Cardiac muscle cell (in vitro differentiated cells and primary cell): ENCODE measurements at regions not wholly inside any gene's neighbourhood (a gene's known extent, or its start where the extent isn't known, plus 50 kb on each side); places are given as distances from the start of the nearest gene placed in this dataset.

Experiments used
- DNase-seq, 2 donors: peaks; one replicate each; pipeline versions ENCODE4 v3.0.0 to v3.0.0-alpha.2; 2010 to 2017; ENCODE audit warnings: low read depth in 1 of 2, low spot score in 1 of 2
- H3K27ac ChIP-seq: fragments of 200-600 bp; sonication (generic); 2 replicates; pipeline ENCODE4 v1.5.1; 2016
- H3K27me3 ChIP-seq: fragments of 200-600 bp; sonication (generic); 2 replicates; pipeline ENCODE4 v1.6.0; 2016; ENCODE audit warnings: control low read depth
- H3K36me3 ChIP-seq: fragments of 200-600 bp; sonication (generic); 2 replicates; pipeline ENCODE4 v1.5.1; 2016; ENCODE audit warnings: control low read depth
- H3K4me1 ChIP-seq: fragments of 200-600 bp; sonication (generic); 2 replicates; pipeline ENCODE4 v1.8.1; 2017; ENCODE audit warnings: low read depth, mild to moderate bottlenecking, mixed run types
- H3K4me3 ChIP-seq: fragments of 200-600 bp; sonication (generic); 2 replicates; pipeline ENCODE4 v1.5.1; 2016; ENCODE audit warnings: mild to moderate bottlenecking
- H3K9me3 ChIP-seq: fragments of 200-600 bp; sonication (generic); 2 replicates; pipeline ENCODE4 v1.5.1; 2017; ENCODE audit warnings: low read depth, mild to moderate bottlenecking, control low read depth
- CTCF ChIP-seq: IDR thresholded peaks from 2 replicates; pipeline ENCODE4 v1.5.1; 2012; ENCODE audit warnings: low read depth, mild to moderate bottlenecking, low read length

GRCh38 chr2:14861181-14861580 lies 228.7 kb downstream of the LRATD1 start:
- Histone ChIP-seq H3K4me1 (no peaks in the 10 kb centered on the region), H3K27me3 (no peaks in the 10 kb centered on the region), H3K9me3 (no peaks in the 10 kb centered on the region), H3K4me3 (no peak overlapping the region), H3K36me3 (no peaks in the 10 kb centered on the region), H3K27ac (no peak overlapping the region)
- no peak for DNase-seq
- no peak for TF ChIP-seq CTCF

- H3K4me3 ChIP-seq = no peak overlapping the region
- no peaks in the 10 kb centered on the region for H3K36me3 ChIP-seq
- no peak overlapping the region for H3K27ac ChIP-seq
- no peaks in the 10 kb centered on the region for H3K27me3 ChIP-seq
- no peak for TF ChIP-seq CTCF
- no peaks in the 10 kb centered on the region for H3K4me1 ChIP-seq
- no peak for DNase-seq
- H3K9me3 ChIP-seq = no peaks in the 10 kb centered on the region
Measured at GRCh38 chr2:14866736-14867352, 234.3 kb downstream of the LRATD1 start.

GRCh38 chr2:14867853-14868252 lies 235.3 kb downstream of the LRATD1 start:
- H3K4me1 ChIP-seq = no peaks in the 10 kb centered on the region
- no peak overlapping the region for H3K4me3 ChIP-seq
- no peak overlapping the region for H3K27ac ChIP-seq
- TF ChIP-seq CTCF = no peak
- no peaks in the 10 kb centered on the region for H3K36me3 ChIP-seq
- no peak for DNase-seq
- no peaks in the 10 kb centered on the region for H3K9me3 ChIP-seq
- no peaks in the 10 kb centered on the region for H3K27me3 ChIP-seq

- TF ChIP-seq CTCF = no peak
- H3K27ac ChIP-seq = no peak overlapping the region
- H3K27me3 ChIP-seq = no peaks in the 10 kb centered on the region
- H3K9me3 ChIP-seq = no peaks in the 10 kb centered on the region
- no peak for DNase-seq
- no peaks in the 10 kb centered on the region for H3K36me3 ChIP-seq
- no peak overlapping the region for H3K4me3 ChIP-seq
- H3K4me1 ChIP-seq = no peaks in the 10 kb centered on the region
Measured at GRCh38 chr2:14872779-14873325, 240.3 kb downstream of the LRATD1 start.

GRCh38 chr2:14881651-14882327 lies 249.3 kb downstream of the LRATD1 start:
- no peaks in the 10 kb centered on the region for H3K27me3 ChIP-seq
- no peaks in the 10 kb centered on the region for H3K36me3 ChIP-seq
- DNase-seq = no peak

More at GRCh38 chr2:14881651-14882327, 249.3 kb downstream of the LRATD1 start:
- Histone ChIP-seq H3K4me3 (no peak overlapping the region), H3K4me1 (no peaks in the 10 kb centered on the region), H3K27ac (no peak overlapping the region), H3K9me3 (no peaks in the 10 kb centered on the region)
- TF ChIP-seq CTCF = no peak
